ENCODE measurements at regions not wholly inside any gene's neighbourhood (a gene's known extent, or its start where the extent isn't known, plus 50 kb on each side); places are given as distances from the start of the nearest gene placed in this dataset.

DNA sequence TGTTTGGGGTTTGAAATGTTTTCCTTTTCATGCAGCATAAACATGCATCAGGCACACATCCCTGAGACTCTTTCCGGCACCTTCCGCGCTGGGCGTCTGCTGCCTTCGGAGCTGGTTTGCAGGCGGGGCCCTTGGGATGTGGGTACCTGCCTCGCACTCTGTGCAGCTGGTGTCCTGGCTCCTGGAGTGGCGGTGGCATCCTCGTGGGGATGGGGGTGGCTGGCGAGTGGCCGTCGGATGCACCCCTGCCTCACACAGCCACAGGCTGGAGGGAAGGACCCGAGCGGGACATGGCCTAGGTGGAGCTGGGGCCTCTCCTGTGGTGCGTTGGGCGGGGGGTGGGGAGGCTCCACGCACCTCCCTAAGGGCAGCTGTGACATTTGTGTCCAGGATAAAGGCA is 68.5 kb upstream of the ADGRA1 start:
- TF ChIP-seq EZH2 (IDR thresholded peaks at IDR 0.05; ENCODE audit: borderline replicate concordance, low read length) = no peak
- TF ChIP-seq, protein P1, sequence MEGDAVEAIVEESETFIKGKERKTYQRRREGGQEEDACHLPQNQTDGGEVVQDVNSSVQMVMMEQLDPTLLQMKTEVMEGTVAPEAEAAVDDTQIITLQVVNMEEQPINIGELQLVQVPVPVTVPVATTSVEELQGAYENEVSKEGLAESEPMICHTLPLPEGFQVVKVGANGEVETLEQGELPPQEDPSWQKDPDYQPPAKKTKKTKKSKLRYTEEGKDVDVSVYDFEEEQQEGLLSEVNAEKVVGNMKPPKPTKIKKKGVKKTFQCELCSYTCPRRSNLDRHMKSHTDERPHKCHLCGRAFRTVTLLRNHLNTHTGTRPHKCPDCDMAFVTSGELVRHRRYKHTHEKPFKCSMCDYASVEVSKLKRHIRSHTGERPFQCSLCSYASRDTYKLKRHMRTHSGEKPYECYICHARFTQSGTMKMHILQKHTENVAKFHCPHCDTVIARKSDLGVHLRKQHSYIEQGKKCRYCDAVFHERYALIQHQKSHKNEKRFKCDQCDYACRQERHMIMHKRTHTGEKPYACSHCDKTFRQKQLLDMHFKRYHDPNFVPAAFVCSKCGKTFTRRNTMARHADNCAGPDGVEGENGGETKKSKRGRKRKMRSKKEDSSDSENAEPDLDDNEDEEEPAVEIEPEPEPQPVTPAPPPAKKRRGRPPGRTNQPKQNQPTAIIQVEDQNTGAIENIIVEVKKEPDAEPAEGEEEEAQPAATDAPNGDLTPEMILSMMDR (conservative IDR thresholded peaks at IDR 0.05 in 1 of 2, IDR thresholded peaks at IDR 0.05 in 1 of 2; ENCODE audit: extremely low read depth in 1 of 2, insufficient read depth in 1 of 2, low read depth in 1 of 2, low read length in 2 of 2) = no peak
